T1000 (cell line): ENCODE measurements at regions not wholly inside any gene's neighbourhood (a gene's known extent, or its start where the extent isn't known, plus 50 kb on each side); places are given as distances from the start of the nearest gene placed in this dataset.
"Not testable (repeated sequence)": the region's sequence is repeated elsewhere in the genome, so short reads cannot be mapped to it uniquely, and the experiment has no call there.

ENCODE experiments used
- DNase-seq: peaks from one replicate; lab custom pipeline; 2025; ENCODE audit warnings: mixed read lengths; lab: John Stamatoyannopoulos, UW

DNA sequence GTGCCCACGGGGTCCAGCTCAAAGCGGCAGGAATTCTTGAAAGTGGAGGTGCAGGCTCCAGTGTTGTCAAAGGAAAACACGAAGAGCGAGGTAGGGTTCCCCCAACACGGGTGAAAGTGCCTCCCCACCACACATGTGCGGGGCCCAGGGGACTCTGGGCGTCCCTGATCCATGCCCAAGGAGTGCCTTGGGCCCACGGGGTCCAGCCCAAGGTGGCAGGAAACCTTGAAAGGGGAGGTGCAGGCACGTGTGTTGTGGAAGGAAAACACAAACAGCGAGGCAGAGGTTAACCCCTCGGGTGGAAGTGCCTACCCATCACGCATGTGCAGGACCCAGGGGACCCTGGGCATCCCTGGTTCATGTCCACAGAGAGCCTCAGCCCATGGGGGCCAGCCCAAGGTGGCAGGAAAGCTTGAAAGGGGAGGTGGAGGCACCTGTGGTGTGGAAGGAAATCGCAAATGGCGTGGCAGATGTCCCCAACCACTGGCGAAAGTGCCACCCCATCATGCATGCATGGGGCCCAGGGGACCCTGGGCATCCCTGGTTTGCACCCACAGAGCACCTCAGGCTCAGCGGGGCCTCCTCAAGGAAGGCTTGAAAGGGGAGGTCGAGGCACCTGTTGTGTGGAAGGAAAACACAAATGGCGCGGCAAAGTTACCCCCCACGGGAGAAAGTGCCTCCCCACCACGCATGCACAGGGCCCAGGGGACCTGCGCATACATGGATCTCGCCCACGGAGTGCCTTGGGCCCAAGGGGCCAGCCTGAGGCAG lies 584.6 kb downstream of the ALG10 start:
- DNase-seq, result no peak

DNA sequence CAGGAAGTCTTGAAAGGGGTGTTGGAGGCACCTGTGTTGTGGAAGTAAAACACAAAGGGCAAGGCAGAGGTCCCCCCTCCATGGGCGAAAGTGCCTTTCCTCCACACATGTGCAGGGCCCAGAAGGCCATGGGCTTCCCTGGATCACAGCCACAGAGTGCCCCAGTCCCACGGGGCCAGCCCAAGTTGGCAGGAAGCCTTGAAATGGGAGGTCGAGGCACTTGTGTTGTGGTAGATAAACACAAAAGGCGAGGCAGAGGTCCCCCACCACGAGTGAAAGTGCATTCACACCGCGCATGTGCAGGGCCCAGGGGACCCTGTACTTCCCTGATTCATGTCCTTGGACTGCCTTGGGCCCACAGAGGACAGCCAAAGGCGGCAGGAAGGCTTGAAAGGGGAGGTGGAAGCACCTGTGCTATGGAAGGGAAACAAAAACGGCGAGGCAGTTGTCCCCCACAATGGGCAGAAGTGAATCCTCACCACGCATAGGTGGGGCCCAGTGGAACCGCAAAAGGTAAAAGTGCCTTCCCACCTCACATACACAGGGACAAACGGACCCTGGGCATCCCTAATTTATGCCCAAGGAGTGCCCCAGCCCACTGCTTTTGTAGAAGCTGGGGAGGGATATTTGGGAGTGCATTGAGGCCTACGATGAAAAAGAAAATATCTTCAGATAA lies 585.4 kb downstream of the ALG10 start:
- no peak for DNase-seq

DNA sequence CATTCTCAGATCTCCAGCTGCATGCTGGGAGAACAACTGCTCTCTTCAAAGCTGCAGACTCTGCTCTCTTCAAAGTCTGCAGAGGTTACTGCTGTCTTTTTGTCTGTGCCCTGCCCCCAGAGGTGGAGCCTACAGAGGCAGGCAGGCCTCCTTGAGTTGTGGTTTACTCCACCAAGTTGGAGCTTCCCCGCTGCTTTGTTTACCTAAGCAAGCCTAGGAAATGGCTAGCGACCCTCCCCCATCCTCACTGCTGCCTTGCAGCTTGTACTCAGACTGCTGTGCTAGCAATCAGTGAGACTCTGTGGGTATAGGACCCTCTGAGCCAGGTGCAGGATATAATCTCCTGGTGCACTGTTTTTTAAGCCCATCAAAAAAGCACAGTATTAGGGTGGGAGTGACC lies 591.7 kb downstream of the ALG10 start:
- not testable (repeated sequence) for DNase-seq

DNA sequence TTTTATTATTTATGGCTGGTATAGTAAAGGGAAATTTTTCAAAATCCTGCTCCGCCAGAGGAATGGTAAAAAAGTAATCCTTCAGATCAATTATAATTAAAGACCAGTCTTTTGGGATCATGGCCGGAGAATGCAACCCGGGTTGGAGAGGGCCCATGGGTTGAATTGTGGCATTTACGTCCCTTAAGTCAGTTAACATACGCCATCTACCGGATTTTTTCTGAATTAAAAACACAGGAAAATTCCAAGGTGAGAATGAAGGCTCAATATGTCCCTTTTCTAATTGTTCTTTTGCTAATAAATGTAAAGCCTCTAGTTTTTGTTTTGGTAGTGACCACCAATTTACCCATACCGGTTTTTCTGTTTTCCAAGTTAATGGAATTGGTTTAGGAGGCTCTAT lies 602.8 kb downstream of the ALG10 start:
- no peak for DNase-seq

DNA sequence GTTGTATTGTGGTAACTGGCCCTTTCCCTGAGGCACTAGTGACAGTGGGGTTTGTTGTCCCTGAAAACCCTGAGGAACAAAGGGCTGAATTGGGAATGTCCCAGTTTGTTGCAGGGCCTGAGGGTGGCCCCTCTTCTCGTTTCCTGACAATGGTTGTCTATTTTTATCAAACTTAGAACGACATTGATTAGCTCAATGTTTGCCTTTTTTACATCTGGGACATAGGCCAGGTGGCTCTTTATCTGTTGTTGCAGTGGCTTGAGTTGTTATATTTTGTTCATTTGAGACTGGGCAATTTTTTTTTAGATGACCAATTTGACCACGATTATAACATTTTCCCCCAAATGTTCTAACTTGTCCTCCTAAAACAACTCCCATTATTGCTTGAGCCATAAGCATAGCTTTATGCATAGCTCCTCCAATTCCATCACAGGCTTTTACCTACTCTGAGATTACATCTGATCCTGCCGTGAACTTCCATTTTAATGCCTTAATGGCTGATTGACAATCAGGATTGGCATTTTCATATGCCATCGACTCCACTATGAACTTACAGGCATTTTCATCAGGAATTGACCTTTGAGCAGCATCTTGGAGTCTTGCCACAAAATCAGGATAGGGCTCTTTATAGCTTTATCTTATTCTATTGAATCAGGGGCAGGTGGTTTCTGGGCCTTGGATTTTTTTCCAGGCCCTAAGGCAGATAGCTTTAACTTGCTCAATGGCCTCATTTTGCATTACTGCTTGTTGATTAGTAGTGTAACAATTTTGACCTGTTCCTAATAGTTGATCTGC lies 604.3 kb downstream of the ALG10 start:
- no peak for DNase-seq
